ENCODE measurements at regions not wholly inside any gene's neighbourhood (a gene's known extent, or its start where the extent isn't known, plus 50 kb on each side); places are given as distances from the start of the nearest gene placed in this dataset.

- DNase-seq (ENCODE audit: extremely low read depth, low read depth) = no peak
Observed at GRCh38 chr2:2392332-2392731, 61.3 kb upstream of the MYT1L start.

GRCh38 chr2:2389215-2389614, 58.1 kb upstream of the MYT1L start:
- no peak for DNase-seq (ENCODE audit: extremely low read depth, low read depth)
